DOHH2 (cell line): ENCODE measurements at regions not wholly inside any gene's neighbourhood (a gene's known extent, or its start where the extent isn't known, plus 50 kb on each side); places are given as distances from the start of the nearest gene placed in this dataset.

Experiments used
- EZH2phosphoT487 ChIP-seq: fragments of 200-600 bp; sonication (generic); IDR thresholded peaks from 2 replicates; pipeline ENCODE4 v1.6.1; 2017; ENCODE audit warnings: borderline replicate concordance, mild to moderate bottlenecking, antibody characterized with exemption, low read length, moderate library complexity, mixed read lengths
- TF ChIP-seq, protein P1 (sequence below): fragments of 200-600 bp; sonication (generic); IDR thresholded peaks from one replicate; pipeline ENCODE4 v1.5.1; 2014; ENCODE audit warnings: antibody characterized with exemption, mild to moderate bottlenecking, low read depth, low read length; ENCODE audit not compliant: poor library complexity, severe bottlenecking

DNA sequence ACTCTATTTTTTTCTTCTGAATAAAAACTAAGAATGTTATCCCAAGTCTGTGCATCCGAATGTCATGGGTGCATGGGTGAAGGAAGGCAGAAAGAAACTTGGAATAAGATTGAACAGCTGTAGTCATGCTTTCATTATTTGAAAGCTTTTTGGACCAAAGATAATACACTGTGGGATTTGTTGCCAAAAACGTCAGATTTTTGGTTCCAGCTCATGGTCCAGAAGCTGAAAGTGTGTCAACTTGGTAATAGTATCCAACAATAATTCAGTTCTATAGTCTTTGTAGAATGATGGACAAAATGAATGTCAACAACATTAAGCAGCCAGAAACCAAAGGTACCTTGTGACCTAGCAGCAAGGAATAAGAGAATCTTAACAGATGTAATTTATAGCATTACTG lies 327.9 kb upstream of the ADAMTS9 start:
- TF ChIP-seq, protein P1, sequence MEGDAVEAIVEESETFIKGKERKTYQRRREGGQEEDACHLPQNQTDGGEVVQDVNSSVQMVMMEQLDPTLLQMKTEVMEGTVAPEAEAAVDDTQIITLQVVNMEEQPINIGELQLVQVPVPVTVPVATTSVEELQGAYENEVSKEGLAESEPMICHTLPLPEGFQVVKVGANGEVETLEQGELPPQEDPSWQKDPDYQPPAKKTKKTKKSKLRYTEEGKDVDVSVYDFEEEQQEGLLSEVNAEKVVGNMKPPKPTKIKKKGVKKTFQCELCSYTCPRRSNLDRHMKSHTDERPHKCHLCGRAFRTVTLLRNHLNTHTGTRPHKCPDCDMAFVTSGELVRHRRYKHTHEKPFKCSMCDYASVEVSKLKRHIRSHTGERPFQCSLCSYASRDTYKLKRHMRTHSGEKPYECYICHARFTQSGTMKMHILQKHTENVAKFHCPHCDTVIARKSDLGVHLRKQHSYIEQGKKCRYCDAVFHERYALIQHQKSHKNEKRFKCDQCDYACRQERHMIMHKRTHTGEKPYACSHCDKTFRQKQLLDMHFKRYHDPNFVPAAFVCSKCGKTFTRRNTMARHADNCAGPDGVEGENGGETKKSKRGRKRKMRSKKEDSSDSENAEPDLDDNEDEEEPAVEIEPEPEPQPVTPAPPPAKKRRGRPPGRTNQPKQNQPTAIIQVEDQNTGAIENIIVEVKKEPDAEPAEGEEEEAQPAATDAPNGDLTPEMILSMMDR: no peak
- no peak for TF ChIP-seq EZH2phosphoT487
